ENCODE measurements at regions not wholly inside any gene's neighbourhood (a gene's known extent, or its start where the extent isn't known, plus 50 kb on each side); places are given as distances from the start of the nearest gene placed in this dataset.

DNA sequence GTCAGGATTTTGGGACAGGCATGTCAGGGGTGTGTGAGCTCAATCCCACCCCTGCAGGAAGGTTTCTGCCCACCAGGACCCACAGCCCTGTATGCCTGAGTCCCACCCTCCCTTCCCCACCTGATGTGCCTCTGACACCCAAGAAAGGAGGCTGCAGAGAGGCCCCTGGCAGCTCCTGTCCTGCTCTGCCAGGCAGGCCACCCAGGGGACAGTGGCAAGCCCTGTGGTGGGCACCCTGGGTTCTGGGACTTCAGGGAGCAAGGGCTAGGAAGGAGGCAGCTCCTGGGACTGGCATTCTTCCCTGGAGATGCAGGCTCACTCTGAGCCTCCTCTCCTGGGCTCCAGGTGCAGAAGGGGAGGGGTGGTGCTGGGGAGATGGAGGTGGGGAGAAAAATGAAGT is 234.5 kb upstream of the B3GAT1 start:
- Histone ChIP-seq H3K4me3 (replicated peaks in 1 of 3) (no peak overlapping the region), H3K9me3 (no peaks in the 10 kb centered on the region), H3K27ac (no peak overlapping the region), H3K36me3 (no peaks in the 10 kb centered on the region), H3K4me1 (peaks cover 8 to 10% of the 10 kb centered on the region in 2 donors), H3K27me3 (no peaks in the 10 kb centered on the region)
- TF ChIP-seq POLR2A (IDR thresholded peaks at IDR 0.05): no peak
- intact Hi-C loops (cut with DNase I): no loop called here
- DNase-seq: no peak

DNA sequence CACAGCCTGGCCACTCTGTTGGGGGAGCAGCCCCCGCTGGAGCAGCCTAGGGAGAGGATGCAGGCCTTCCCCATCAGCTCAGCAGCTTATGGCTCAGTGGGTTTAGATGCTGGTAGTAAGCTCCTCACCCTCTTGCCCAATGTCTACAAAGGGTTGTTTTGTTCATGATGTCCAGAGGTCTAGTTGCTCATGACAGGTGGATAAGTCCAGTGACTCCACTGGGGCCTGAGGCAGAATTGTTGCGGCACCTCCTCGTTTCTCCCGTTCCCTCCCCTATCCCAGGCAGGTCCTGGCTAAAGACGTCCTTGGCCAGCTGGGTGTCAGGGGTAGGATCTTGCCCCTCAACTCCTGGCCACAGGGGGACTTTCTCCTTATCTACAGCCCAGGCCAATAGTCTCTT is 233.5 kb upstream of the B3GAT1 start:
- WGBS, 2 donors: 83 to 90% methylated on average over 5 of the region's 5 CpGs

DNA sequence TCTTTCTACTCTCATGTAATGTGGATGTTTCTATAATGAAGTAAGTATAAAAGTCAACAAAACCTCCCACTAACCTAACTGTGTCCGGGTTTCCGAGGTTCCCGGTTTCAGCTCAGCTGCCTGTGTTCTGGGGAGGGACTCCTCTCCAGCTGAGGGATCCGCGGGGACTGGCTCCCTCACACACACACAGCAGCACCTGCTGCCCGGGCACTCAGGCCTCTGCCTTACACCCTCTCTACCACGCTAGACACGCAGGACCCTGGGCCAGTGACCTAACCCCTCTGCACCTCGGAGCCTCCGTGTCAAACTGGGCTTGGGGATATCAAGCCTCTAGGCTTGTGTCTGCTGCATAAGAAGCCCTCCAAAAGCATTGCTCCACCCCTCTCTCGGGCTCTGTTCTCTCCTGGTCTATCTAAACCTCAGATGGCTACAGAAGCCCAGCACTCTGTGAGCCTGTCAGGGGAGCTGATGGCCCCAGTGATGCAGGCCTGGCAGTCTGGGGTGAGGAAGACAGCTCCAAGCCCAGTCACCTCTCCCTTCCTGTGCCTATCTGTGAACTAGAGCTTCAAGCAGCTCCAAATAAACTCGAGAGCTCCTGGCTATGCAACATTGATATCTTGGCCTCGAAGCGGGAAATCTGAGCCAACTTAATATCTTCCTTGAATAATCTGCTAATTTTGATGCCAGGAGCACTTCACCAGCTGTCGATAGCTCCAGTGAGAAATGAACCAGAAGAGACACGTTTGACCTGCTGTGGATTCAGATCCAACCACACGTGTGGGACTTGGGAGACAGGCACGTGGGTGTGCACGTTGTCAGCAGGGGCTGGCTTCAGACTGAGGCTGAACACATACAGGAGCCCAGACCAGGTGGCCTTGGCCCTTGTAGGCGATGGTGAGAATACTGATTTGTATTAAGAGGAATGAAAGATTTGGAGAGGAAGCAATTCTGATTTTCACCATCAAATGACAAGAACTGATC is 232.7 kb upstream of the B3GAT1 start:
- intact Hi-C loops (cut with DNase I): no loop called here
- Histone ChIP-seq H3K27ac (no peak overlapping the region), H3K27me3 (no peaks in the 10 kb centered on the region), H3K9me3 (no peaks in the 10 kb centered on the region), H3K36me3 (no peaks in the 10 kb centered on the region), H3K4me3 (replicated peaks in 1 of 3) (no peak overlapping the region), H3K4me1 (peaks cover 8 to 10% of the 10 kb centered on the region in 2 donors)
- peak; percentile 10 to 18 for DNase-seq
- TF ChIP-seq POLR2A (IDR thresholded peaks at IDR 0.05): no peak
- TF ChIP-seq, protein P1, sequence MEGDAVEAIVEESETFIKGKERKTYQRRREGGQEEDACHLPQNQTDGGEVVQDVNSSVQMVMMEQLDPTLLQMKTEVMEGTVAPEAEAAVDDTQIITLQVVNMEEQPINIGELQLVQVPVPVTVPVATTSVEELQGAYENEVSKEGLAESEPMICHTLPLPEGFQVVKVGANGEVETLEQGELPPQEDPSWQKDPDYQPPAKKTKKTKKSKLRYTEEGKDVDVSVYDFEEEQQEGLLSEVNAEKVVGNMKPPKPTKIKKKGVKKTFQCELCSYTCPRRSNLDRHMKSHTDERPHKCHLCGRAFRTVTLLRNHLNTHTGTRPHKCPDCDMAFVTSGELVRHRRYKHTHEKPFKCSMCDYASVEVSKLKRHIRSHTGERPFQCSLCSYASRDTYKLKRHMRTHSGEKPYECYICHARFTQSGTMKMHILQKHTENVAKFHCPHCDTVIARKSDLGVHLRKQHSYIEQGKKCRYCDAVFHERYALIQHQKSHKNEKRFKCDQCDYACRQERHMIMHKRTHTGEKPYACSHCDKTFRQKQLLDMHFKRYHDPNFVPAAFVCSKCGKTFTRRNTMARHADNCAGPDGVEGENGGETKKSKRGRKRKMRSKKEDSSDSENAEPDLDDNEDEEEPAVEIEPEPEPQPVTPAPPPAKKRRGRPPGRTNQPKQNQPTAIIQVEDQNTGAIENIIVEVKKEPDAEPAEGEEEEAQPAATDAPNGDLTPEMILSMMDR (IDR thresholded peaks at IDR 0.05): no peak
- WGBS, 2 donors: 46 to 50% methylated on average over 18 to 20 of the region's 20 CpGs

More for the DNA sequence above, 233.5 kb upstream of the B3GAT1 start:
- no peak for DNase-seq
- H3K9me3 ChIP-seq: no peaks in the 10 kb centered on the region
- H3K27ac ChIP-seq: no peak overlapping the region
- no peaks in the 10 kb centered on the region for H3K27me3 ChIP-seq
- H3K4me3 ChIP-seq (replicated peaks in 1 of 3): no peak overlapping the region
- H3K4me1 ChIP-seq: peaks cover 8 to 10% of the 10 kb centered on the region in 2 donors
- H3K36me3 ChIP-seq: no peaks in the 10 kb centered on the region
- TF ChIP-seq, protein P1 (IDR thresholded peaks at IDR 0.05): no peak
- TF ChIP-seq POLR2A (IDR thresholded peaks at IDR 0.05): no peak
- intact Hi-C loops (cut with DNase I): no loop called here

DNA sequence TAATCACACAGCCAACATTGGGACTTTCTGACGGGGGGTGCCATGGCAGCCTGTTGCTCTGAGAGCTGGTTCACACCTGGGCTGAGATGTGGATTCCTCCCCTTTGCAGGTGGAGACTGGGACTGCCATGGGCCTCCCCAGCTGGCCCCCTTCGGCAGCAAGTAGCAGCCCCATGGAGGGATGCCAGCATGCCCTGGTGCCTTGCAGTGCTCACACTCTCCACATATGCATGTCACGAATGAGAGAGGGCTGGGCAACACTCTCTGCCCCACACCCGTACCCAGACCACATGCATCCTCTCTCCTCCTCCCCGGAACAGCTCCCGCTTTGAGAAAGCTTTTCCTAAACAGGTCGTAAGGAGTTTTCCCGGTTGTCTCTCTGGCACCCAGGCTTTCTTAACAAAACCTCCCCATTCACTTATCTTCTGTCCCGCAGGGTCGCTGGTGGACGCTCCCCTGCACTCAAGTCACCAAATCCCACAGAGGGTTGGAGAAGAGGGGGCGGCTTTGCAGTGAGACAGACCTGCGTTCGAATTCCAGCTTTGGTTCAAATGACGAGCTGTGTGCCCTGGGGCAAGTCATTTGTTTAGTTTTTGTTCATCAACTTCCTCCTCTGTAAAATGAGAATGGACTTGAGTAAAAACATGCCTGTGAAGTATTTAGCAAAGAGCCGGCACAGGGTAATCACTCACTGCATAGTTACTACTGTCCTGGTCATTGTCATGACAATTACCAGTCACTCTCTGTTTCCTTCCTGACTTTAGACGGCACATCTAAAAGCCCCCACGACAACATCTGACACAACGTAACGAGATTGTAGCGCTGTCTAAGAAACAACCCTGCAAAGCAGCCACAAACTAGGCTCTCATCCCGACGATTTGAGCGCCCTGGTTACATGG is 231.3 kb upstream of the B3GAT1 start:
- intact Hi-C loops (cut with DNase I): no loop called here
- Histone ChIP-seq H3K27ac (no peak overlapping the region), H3K36me3 (no peaks in the 10 kb centered on the region), H3K9me3 (no peaks in the 10 kb centered on the region), H3K4me1 (peaks cover 8 to 10% of the 10 kb centered on the region in 2 donors), H3K27me3 (no peaks in the 10 kb centered on the region), H3K4me3 (replicated peaks in 1 of 3) (no peak overlapping the region)
- DNase-seq: no peak
- TF ChIP-seq POLR2A (IDR thresholded peaks at IDR 0.05): no peak
- TF ChIP-seq, protein P1 (IDR thresholded peaks at IDR 0.05): no peak
- WGBS, 2 donors: 65 to 74% methylated on average over 24 of the region's 24 CpGs

DNA sequence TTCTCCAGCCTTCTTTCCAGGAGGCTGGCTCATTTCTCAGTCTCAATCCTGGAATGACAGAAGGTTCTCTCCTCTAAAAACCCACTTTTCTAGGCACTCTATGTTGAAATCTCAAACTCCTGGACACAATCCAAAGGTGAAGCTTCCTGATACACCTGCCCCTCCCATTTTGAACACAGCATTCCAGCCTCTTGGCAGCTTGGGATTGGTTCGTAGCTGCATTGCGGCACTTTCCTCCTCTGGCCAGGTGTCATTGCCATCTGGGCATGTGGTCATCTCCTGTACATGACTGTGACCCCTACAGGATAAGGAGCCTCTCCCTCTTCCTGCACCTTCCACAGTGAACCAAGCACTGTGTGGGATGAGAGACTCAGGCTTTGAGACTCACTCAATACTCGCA is 230.2 kb upstream of the B3GAT1 start:
- H3K36me3 ChIP-seq: no peaks in the 10 kb centered on the region
- no peak overlapping the region for H3K27ac ChIP-seq
- intact Hi-C loops (cut with DNase I): no loop called here
- H3K9me3 ChIP-seq: no peaks in the 10 kb centered on the region
- no peak overlapping the region for H3K4me3 ChIP-seq (replicated peaks in 1 of 3)
- no peak for DNase-seq
- peaks cover 8 to 10% of the 10 kb centered on the region in 2 donors for H3K4me1 ChIP-seq
- WGBS, 2 donors: 84 to 90% methylated on average over 3 of the region's 3 CpGs
- TF ChIP-seq, protein P1 (IDR thresholded peaks at IDR 0.05): no peak
- TF ChIP-seq POLR2A (IDR thresholded peaks at IDR 0.05): no peak
- no peaks in the 10 kb centered on the region for H3K27me3 ChIP-seq

Data from thyroid gland (tissue), 4 donors.